DMS153 treated with DMSO at 0.1 percent for 48 hours (cell line): ENCODE measurements at regions not wholly inside any gene's neighbourhood (a gene's known extent, or its start where the extent isn't known, plus 50 kb on each side); places are given as distances from the start of the nearest gene placed in this dataset.

Experiments
- DNase-seq: peaks from one replicate; lab custom pipeline; 2025; ENCODE audit not compliant: unreplicated experiment; lab: John Stamatoyannopoulos, UW

DNA sequence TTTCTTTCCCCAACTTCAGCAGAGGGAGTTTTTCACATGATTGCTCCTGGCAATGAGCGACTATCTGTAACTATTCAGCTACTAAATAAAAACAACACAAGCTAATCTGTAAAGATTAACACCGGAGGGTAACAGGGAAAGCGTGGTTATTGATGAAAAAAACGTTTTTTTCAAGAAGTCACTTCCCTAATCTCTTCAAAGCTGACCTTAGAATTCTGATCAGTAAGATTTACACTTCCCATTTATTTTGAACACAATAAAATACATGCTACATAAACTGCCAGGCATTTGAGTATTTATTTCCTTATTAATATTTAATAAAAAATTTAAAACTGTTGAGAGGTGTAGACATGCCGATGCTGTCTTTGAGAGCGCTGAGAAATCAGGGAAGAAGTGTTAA lies 207.4 kb upstream of the HDAC4 start:
- no peak for DNase-seq

DNA sequence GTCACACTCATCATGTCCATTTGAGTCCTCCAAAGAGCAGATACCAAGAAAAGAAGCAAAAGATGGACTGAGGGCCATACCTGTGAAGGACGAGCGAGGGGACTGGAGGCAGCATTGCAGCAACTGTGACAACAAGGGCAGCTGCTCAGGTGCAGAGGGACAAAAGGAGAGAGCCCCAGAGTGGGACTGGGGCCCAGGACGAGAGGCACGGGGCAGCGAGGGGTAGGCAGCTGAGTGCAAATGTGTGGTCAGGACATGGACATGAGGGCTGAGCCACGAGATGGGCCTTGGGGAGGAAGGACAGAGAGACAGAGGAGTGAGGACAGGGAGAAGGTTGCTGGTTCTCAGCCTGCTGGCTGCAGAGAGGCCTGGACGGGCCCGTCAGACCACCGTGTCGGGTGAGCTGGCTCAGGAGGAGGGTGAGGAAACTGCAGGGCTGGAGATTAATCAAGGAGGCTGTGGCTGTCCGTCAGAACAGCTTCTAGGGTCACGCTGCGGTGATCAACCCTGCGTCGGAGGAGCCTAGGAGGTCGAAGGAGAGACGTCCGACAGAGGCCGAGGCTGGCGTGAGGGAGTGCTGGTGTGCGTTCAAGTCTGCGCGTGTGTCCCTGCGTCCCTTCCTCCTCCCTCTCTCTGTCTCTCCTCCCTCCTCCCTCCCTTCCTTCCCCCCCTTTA lies 206.8 kb upstream of the HDAC4 start:
- no peak for DNase-seq

DNA sequence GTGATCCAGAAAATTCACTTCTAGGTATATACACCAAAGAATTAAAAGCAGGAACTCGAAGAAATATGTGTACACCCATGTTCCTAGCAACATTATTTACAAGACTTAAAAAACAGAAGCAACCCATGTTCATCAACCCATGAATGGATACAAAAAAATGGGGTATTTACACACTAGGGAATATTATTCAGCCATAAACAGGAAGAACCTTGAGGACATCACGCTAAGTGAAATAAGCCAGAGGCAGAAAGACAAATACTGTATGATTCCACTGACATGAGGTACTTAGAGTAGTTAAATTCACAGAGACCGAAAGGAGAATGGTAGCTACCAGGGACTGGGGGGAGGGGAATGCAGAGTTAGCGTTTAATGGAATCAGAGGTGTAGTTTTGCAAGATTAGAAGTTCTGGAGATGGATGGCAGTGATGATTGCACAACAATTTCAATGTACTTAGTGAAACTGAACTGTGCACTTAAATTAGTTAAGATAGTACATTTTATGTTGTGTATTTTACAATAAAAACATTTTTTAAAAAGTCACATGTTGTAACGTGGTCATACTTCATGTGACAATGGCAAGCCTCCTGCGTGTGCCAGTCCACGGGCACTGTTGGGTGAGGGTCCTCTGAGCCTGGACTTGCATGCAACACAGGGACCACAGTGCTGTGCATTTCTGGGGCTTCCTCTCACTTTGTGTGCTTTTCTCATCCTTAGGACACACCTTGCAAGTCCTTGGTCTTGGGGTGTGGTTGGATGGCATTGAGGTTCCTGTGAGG lies 206.1 kb upstream of the HDAC4 start:
- no peak for DNase-seq

DNA sequence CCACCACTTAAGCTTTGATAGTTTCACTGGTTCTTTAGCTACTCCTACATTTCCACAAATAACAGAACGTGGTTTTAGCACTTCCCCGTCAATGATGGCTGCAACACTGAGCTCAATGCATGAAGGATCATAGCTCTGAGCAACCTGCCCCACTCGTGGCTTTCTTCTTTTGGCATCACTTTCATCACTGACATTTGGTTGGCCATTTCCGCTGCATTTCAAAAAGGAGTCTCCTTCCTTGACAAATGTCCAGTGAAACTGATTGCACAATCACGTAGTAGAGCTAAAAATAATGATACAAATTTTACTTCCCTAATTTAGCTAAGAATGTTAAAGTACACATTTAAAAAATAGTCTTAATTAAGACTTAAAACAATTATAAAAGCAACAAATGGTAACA lies 205.2 kb upstream of the HDAC4 start:
- DNase-seq = no peak

DNA sequence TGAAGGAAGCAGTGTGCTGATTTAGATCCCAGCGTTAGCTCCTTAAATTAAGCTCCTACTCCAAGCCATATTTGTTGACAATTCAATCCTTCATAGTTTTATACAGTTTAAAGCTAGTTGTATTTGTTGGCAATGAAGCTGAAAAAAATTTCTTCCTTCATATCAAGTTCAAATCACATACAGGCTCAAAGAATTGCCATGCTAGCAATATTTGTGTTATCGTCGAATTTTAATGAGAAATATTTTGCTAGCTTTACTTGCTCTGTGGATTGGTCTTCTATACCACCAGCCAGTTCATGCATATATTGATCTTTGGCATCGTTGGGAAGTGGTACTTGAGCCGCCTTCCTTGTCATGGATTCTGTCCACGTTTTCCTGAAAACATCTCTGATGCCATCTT lies 204.6 kb upstream of the HDAC4 start:
- no peak for DNase-seq

DNA sequence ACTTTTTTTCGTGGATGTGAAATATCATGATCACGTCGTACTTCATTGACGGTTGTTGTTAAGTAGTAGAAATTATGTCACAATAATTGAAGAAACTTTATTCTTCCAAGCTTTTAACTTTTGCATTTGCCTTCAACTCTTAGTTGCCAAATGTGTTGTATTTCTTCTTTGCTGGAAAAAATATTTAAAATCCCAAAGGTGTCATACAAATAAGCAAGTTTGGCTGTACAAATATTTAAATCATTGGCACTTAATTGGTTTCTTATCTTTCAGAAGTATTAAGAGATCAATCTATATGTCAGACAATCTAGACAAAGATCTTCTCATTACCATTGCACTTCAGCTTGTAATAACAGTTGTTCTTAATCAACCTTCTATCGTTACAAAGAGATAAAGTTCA lies 204.0 kb upstream of the HDAC4 start:
- DNase-seq = no peak

DNA sequence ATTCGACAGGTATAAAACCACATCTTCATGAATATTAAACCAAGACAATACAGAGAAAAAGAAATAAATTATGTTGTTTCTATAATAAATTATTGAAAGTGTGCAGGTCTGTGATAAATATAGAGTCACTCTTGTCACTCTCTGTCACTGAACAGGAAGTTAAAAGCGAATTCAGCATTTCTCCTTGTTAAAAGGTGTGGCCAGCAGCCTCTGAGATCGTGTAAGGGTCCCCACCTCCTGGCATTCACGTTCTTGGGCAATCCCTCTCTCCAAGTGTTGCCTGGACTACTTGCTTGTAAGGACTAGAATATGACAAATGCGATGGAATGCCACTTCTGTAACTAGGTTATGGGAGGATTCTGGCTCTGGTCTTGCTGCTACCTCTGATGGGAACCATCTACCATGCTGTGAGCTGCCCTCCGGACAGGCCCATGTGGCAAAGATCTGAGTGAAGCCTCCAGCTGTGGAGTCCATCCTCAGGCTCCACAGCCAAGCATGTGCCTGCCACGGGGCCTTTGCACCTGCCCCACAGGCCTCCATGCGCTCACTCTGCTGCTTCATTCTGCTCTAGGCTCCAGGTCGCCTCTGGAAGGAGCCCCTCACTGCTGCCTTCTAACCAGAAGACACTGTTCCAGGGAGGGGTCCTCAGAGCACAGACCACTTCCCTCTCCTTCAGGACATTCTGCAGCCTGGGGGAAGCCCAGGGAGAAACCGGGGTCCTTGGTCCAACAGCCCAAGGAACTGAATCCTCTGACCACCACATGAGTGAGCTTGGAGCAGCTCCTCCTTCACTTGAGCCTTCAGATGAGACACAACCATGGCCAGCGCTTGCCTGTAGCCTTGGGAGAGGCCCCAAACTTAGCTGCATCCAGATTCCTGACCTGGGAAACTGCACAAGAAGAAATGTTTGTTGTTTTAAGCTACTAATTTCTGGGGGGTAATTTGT lies 202.9 kb upstream of the HDAC4 start:
- DNase-seq = no peak

DNA sequence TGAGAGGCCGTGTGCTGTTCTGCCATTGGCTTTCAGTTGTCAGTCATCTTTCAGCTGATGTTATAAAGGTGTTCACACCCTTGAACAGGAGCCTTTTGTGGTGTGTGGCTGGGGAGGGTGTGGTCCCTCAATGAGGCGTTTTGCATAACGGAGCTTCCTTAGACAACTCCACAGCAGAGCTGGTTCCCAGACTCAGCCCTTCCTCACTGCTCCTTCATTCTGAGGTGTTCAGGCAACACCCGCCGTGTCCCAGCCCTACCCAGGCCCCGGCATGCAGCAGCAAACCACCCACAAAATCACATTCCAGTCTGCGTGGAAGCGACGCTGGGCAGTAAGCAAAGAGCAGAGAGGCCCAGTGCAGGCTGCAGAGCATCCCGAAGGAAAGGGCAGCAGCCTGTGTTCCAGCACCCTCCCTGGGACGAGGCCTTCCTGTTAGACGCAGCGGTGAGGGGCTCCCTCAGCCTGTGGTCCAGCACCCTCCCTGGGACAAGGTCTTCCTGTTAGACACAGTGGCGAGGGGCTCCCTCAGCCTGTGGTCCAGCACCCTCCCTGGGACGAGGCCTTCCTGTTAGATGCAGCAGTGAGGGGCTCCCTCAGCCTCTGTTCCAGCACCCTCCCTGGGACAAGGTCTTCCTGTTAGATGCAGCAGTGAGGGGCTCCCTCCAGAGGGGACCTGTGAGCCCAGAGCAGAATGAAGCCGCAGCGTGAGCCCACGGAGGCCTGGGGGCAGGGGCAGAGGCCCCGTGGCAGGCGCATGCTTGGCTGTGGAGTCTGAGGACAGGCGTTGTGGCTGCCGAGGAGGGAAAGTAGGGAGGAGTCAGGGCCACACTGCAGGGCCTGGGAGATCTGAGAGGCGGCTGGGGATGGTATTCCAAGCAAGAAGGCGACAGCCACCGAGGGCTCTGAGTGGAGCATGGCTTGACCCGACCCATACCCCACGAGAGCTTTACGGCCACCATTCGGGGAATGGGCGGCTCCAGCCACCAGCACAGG lies 201.8 kb upstream of the HDAC4 start:
- no peak for DNase-seq

DNA sequence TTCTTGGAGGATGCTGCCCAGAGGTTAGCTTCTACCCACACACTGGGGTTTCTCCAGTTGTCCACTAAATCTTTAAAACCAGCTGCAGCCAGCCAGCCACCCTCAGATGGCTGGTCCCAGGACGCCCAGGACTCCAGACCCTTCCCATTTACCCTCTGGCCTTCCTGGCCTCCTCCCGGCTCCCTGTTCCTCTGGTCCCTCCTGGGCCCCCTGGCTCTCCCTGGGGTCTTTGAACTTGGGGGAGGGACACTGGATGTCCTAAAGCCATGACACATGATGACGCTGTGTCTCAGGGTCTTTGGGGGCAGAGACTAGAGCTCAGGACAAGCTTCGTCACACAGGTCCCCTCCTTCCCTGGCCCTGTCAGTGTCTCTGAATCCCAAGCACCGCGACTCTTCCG lies 201.1 kb upstream of the HDAC4 start:
- no peak for DNase-seq

DNA sequence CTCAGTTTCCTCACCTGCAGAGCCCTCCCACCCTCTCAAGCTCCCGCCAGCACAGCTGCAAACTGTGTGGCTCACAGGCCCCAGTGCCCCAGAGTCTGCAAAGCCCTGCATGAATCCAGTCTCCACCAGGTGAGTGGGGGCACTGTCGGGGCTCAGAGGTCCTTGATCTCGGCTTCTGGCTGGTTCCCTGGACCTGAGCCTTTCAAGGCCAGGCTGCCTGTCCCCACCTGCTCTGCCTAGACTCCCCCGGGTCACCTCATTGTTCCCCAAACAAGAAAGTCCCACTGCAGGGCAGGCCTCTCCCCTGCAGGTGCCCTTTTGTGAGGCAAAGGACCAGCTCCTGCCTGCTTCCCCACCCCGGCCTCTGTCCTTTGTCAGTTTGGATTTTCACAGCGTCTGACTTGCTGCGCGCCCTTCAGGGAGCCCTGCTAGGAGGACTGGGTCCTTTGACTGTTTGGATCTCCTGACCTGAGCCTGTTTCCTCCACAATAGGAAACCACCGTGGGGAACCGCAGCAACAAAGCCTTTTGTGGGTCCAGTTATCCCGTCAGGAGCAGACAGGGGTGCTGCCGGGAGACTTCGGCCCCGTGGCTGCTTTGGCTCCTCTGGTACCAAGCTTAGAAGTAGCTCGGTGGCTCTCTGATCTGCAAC lies 200.5 kb upstream of the HDAC4 start:
- no peak for DNase-seq

DNA sequence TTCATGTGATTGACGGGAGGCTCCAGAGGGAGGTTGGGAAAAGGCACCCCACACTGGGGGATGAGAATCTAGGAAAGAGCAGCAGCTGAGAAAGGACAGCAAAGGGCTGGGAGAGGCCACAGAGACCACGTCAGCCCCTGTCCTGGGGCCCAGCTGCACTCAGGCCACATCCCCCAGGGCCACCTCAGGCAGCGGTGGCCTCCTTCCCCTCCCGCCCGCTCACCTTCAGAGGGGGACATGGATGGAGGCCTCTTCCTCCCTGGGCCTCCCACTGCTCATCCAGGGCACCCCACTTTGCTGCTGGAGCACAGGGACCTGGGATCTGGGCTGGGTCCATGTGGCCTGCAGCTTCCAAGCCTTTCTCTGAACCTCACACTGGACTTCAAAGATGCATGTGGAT lies 199.8 kb upstream of the HDAC4 start:
- no peak for DNase-seq

DNA sequence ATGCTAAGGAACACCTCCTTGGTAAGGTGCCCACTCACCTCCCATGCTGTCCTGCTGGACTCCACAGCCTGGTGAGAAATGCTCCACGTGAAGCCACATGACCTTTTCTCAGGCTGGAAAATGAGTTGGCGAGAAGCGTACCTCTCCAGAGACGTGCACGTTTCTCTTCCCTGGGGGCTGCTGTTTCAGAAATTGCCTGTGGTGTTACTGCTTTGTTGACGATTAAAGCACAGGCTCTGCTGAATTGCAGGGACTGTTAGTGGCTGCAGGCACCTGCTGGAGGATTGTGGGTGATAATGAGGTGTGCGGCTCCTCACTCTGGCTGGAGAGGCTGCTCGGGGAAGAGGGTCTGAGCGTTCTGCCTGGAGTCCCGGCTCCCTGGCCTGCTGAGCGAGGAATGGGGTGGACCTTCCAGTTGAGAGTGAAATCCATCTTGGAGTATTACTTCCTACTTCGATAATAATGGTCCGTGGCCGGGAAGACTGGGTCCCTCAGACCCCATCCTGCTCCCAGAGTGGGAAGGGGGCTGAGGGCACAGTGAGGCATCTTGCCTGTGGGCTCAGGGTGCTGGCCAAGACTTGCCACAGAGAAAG lies 199.3 kb upstream of the HDAC4 start:
- no peak for DNase-seq

DNA sequence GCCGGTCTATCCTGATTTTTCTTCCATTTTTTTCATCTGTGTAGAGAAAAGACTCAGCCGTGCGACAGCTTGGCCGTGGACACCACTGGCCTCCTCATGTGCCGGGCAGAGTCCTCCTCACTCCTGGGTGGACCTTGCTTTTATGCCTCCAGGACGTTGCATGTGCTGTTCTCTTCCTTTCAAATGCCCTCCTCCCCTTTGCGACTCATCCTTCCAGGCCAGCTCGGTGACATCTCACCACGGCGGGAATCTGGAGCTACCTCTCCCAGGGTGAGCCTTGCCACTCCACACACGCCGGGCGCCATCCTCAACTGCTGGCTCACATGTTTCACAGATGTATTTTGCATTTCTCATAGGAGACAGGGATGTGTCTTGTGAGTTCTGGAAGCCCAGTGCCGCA lies 198.5 kb upstream of the HDAC4 start:
- DNase-seq = no peak

DNA sequence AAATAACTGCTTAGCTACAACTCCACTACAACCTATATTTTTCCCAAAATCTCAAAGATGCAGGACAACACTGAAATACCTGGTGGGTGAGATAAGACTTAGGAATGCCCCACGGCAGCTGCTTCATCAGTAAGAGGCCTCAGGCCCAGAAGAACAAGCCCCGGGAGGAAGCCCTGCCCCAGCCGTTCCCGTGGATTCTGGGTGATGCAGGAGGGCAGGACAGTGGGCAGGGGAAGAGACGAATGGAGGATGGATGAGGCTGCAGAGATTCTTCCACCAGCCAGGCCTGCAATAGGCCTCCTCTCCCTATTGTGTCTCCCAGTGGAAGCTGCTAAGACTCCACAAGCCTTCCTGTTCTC lies 197.9 kb upstream of the HDAC4 start:
- no peak for DNase-seq

DNA sequence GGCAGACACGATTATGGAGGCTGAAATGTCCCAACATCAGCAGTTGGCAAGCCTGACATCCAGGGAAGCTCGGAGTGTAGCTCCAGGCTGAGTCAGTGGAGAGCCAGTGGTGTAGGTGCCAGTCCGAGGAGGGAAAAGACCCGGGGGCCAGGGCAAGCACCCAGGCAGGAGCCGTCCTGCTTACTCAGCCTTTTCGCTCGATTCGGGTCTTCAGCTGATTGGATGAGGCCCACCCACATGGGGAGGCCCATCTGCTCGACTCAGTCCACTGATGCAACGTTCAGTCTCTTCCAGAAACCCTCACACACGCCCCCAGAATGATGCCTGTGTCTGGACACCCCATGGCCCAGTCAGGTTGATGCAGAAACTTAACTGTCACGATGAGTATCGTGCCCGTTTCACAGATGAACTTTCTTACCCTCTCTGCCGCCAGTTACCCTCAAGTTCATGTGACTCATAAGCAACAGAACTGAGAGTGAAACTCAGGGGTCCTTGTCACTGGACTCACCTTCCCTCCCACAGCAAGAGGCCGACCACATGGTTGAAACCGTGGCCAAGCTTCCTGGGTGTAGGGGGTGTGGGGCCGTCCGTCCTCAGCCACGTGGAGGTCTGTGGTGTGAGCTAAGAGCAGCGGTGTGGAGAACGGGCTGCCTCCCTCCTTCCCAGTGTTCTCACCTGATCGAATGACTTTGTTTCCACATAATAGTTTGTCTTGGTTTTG lies 197.4 kb upstream of the HDAC4 start:
- DNase-seq = no peak

DNA sequence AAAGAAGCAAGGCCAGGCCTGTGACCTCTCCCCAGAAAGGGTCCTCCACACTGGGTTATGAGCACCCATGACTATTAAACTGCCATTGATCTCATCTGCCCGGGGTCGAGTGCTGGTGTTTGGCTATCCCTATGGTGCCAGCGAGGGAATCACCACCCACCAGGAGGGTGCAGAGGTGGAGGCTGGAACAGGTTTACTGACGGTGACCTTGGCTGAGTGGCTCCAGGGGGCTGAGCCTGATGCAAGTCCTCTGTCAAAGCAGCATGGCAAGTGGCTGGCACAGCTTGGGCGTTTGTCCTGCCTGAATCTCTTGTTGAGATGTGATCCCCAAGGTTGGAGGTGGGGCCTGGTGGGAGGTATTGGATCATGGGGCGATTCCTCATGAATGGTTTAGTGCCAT lies 196.4 kb upstream of the HDAC4 start:
- DNase-seq = no peak

DNA sequence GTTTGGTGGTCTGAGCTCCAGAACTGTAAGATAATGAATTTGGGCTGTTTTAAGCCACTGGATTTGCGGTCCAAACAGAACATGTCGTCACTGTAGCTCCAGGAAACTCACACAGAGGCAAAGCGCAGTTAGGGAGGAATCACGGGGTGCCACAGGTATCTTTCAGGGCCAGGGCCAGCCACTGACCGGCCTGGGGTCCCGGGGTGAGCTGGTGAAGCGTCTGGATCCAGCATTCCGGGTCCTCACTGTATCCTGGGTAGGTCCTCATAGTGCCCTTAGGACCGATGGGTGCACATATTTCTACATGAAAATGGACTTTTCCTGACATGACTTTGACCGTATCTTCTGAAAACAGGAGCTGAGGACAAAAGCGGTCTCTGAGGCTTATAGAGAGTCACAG lies 196.0 kb upstream of the HDAC4 start:
- no peak for DNase-seq

DNA sequence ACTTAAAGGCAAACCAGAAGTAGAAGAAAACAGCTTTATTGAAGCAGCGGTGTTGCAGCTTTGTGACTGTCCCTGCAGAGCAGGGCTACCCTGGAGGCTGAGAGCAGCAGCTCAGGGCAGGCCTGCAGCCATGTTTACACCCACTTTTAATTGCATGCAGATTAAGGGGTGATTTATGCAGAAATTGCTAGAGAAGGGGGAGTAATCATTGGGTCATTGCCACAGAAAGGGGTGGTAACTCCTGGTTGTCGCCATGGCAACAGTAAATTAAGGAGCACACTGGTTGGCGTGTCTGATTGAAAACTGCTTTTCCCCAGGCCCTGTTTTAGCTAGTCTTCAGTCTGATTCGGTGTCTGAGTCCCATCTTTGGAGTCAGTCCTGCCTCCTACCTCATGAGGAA lies 195.4 kb upstream of the HDAC4 start:
- no peak for DNase-seq

DNA sequence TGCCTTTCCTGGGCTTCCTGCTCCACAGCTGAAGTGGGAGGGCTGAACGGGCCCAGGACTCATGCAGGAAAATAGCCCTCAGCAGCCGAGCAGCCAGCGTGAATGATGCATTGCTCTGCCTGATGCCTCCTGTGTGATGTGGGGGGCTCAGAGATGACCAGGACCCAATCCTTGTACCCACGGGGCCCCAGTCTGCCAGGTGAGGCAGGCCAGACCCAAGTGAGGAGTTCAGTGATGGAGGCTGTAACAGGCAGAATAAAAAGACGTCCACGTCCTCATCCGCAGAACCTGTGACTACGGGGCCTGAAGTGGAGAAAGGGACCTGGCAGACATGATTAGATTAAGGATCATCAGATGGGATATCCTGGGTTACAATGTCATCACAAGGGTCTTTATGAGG lies 194.9 kb upstream of the HDAC4 start:
- no peak for DNase-seq
